Activated T-cell treated with anti-CD3 and anti-CD28 coated beads, Interleukin-2, amount 50 U/mL, for 4 hours (primary cell): ENCODE measurements at regions not wholly inside any gene's neighbourhood (a gene's known extent, or its start where the extent isn't known, plus 50 kb on each side); places are given as distances from the start of the nearest gene placed in this dataset.

ENCODE experiments used
- ATAC-seq, 2 donors: fragments of 200-7000 bp; cut with Tn5 transposase; one replicate each; pipeline ENCODE4 v1.10.0; 2021
- DNase-seq: peaks from one replicate; pipeline ENCODE4 v3.0.0-alpha.2; 2020
- H3K27me3 Mint-ChIP-seq: one replicate; pipeline ENCODE4 v1.8.0; 2021; ENCODE audit warnings: low read depth, mixed read lengths
- H3K36me3 Mint-ChIP-seq: one replicate; pipeline ENCODE4 v1.8.0; 2022; ENCODE audit warnings: mixed read lengths; ENCODE audit not compliant: insufficient read depth
- H3K4me1 Mint-ChIP-seq: one replicate; pipeline ENCODE4 v1.8.0; 2021; ENCODE audit warnings: low read depth, mixed read lengths
- H3K4me3 Mint-ChIP-seq: one replicate; pipeline ENCODE4 v1.8.0; 2021; ENCODE audit warnings: mild to moderate bottlenecking, moderate library complexity, mixed read lengths
- H3K9me3 Mint-ChIP-seq: one replicate; pipeline ENCODE4 v1.8.0; 2021; ENCODE audit warnings: mixed read lengths

- DNase-seq (no peak), ATAC-seq (no peak)
- Mint-ChIP-seq H3K4me3 (no peak overlapping the region), H3K4me1 (no peaks in the 10 kb centered on the region), H3K27me3 (no peaks in the 10 kb centered on the region), H3K9me3 (no peaks in the 10 kb centered on the region), H3K36me3 (no peaks in the 10 kb centered on the region)
These were observed 50.5 kb upstream of the TCF7L2 start for GRCh38 chr10:112899391-112900065.
